ENCODE measurements at regions not wholly inside any gene's neighbourhood (a gene's known extent, or its start where the extent isn't known, plus 50 kb on each side); places are given as distances from the start of the nearest gene placed in this dataset.
"Not testable (repeated sequence)": the region's sequence is repeated elsewhere in the genome, so short reads cannot be mapped to it uniquely, and the experiment has no call there.

- ChIA-PET CTCF (no interaction called here), POLR2A (no interaction called here)
- no peak overlapping the region for H3K4me3 ChIP-seq (ENCODE audit: low read depth in 2 of 2, low read length in 2 of 2)
- in situ Hi-C loops (cut with HindIII; ENCODE audit: low pct_unique_long_range_greater_than_20kb, low sequenced_read_pairs) (no loop called here), intact Hi-C loops (cut with micrococcal nuclease; ENCODE audit: unreplicated experiment) (no loop called here)
- H3K27ac ChIP-seq (ENCODE audit: low read length) = no peak overlapping the region
- DNase-seq (ENCODE audit: low read depth, low spot score) (no peak), ATAC-seq (no peak)
- H3K4me1 ChIP-seq (ENCODE audit: control insufficient read depth, insufficient read depth, low read length) = no peaks in the 10 kb centered on the region
- no peaks in the 10 kb centered on the region for H3K36me3 ChIP-seq (ENCODE audit: control insufficient read depth, insufficient read depth, low read length)
- TF ChIP-seq SIN3A (IDR thresholded peaks at IDR 0.05; ENCODE audit: borderline replicate concordance, insufficient read depth, low read depth, low read length) (no peak), POLR2AphosphoS5 (IDR thresholded peaks at IDR 0.05; ENCODE audit: low read depth, low read length) (no peak), TCF7L2 (IDR thresholded peaks at IDR 0.05; ENCODE audit: low read depth, low read length) (no peak), REST (IDR thresholded peaks at IDR 0.05; ENCODE audit: insufficient read depth in 1 of 2, low read depth in 2 of 2, low read length in 1 of 2) (no peak), CTCF (IDR thresholded peaks at IDR 0.05) (no peak)
- no peaks in the 10 kb centered on the region for H3K27me3 ChIP-seq (ENCODE audit: control insufficient read depth, insufficient read depth, low read length)
- no peaks in the 10 kb centered on the region for H3K9me3 ChIP-seq (ENCODE audit: control insufficient read depth, insufficient read depth, low read depth, low read length)
- BruUV-seq (replicated peaks) = no TSS peak
These were observed 154.0 kb downstream of the ABHD5 start for GRCh38 chr3:43844757-43845156.

GRCh38 chr3:43845553-43845952 is 154.8 kb downstream of the ABHD5 start:
- H3K27me3 ChIP-seq (ENCODE audit: control insufficient read depth, insufficient read depth, low read length); POLR2A ChIA-PET; H3K9me3 ChIP-seq (ENCODE audit: control insufficient read depth, insufficient read depth, low read depth, low read length); ATAC-seq; DNase-seq (ENCODE audit: low read depth, low spot score); H3K4me1 ChIP-seq (ENCODE audit: control insufficient read depth, insufficient read depth, low read length); H3K4me3 ChIP-seq (ENCODE audit: low read depth in 2 of 2, low read length in 2 of 2); in situ Hi-C loops (cut with HindIII; ENCODE audit: low pct_unique_long_range_greater_than_20kb, low sequenced_read_pairs); intact Hi-C loops (cut with micrococcal nuclease; ENCODE audit: unreplicated experiment); H3K36me3 ChIP-seq (ENCODE audit: control insufficient read depth, insufficient read depth, low read length); BruUV-seq (replicated peaks); CTCF ChIA-PET; H3K27ac ChIP-seq (ENCODE audit: low read length): not testable (repeated sequence)

- TF ChIP-seq TCF7L2 (IDR thresholded peaks at IDR 0.05; ENCODE audit: low read depth, low read length) (no peak), CTCF (IDR thresholded peaks at IDR 0.05) (no peak), REST (IDR thresholded peaks at IDR 0.05; ENCODE audit: insufficient read depth in 1 of 2, low read depth in 2 of 2, low read length in 1 of 2) (no peak), SIN3A (IDR thresholded peaks at IDR 0.05; ENCODE audit: borderline replicate concordance, insufficient read depth, low read depth, low read length) (no peak), POLR2AphosphoS5 (IDR thresholded peaks at IDR 0.05; ENCODE audit: low read depth, low read length) (no peak)
- H3K4me1 ChIP-seq (ENCODE audit: control insufficient read depth, insufficient read depth, low read length) = no peaks in the 10 kb centered on the region
- DNase-seq (ENCODE audit: low read depth, low spot score) (no peak), ATAC-seq (no peak)
- ChIA-PET POLR2A (no interaction called here), CTCF (no interaction called here)
- H3K27me3 ChIP-seq (ENCODE audit: control insufficient read depth, insufficient read depth, low read length) = peaks cover 2% of the 10 kb centered on the region; the same call in 1 of the 2 replicates
- H3K4me3 ChIP-seq (ENCODE audit: low read depth in 2 of 2, low read length in 2 of 2) = no peak overlapping the region
- no TSS peak for BruUV-seq (replicated peaks)
- H3K9me3 ChIP-seq (ENCODE audit: control insufficient read depth, insufficient read depth, low read depth, low read length) = no peaks in the 10 kb centered on the region
- no peaks in the 10 kb centered on the region for H3K36me3 ChIP-seq (ENCODE audit: control insufficient read depth, insufficient read depth, low read length)
- in situ Hi-C loops (cut with HindIII; ENCODE audit: low pct_unique_long_range_greater_than_20kb, low sequenced_read_pairs) (no loop called here), intact Hi-C loops (cut with micrococcal nuclease; ENCODE audit: unreplicated experiment) (no loop called here)
- no peak overlapping the region for H3K27ac ChIP-seq (ENCODE audit: low read length)
These were observed 161.3 kb downstream of the ABHD5 start for GRCh38 chr3:43852066-43852465.

Data from Panc1 (cell line).